NCI-H146 treated with DMSO at 0.1 percent for 48 hours (cell line): ENCODE measurements at regions not wholly inside any gene's neighbourhood (a gene's known extent, or its start where the extent isn't known, plus 50 kb on each side); places are given as distances from the start of the nearest gene placed in this dataset.

ENCODE experiments used
- DNase-seq: peaks from one replicate; lab custom pipeline; 2025; ENCODE audit not compliant: unreplicated experiment; lab: John Stamatoyannopoulos, UW

GRCh38 chr11:80414181-80415165 is 973.6 kb upstream of the TENM4 start:
- no peak for DNase-seq

- DNase-seq = no peak
Observed at GRCh38 chr11:80412604-80413003, 971.8 kb upstream of the TENM4 start.

- DNase-seq = no peak
Observed at GRCh38 chr11:80393210-80393609, 952.4 kb upstream of the TENM4 start.

- DNase-seq = no peak
Observed at GRCh38 chr11:80390505-80390904, 949.7 kb upstream of the TENM4 start.

GRCh38 chr11:80388536-80388935 is 947.7 kb upstream of the TENM4 start:
- no peak for DNase-seq

GRCh38 chr11:80388130-80388529 is 947.3 kb upstream of the TENM4 start:
- DNase-seq = no peak

GRCh38 chr11:80383655-80384054 is 942.8 kb upstream of the TENM4 start:
- no peak for DNase-seq

- DNase-seq = no peak
Observed at GRCh38 chr11:80379620-80380278, 938.9 kb upstream of the TENM4 start.

GRCh38 chr11:80371931-80372330 is 931.1 kb upstream of the TENM4 start:
- no peak for DNase-seq

- no peak for DNase-seq
Observed at GRCh38 chr11:80365980-80366379, 925.1 kb upstream of the TENM4 start.

- DNase-seq = no peak
Observed at GRCh38 chr11:80365076-80365725, 924.4 kb upstream of the TENM4 start.

GRCh38 chr11:80362563-80363340 is 921.9 kb upstream of the TENM4 start:
- no peak for DNase-seq

- DNase-seq = no peak
Observed at GRCh38 chr11:80355251-80355650, 914.4 kb upstream of the TENM4 start.

- no peak for DNase-seq
Observed at GRCh38 chr11:80350541-80350940, 909.7 kb upstream of the TENM4 start.

GRCh38 chr11:80349997-80350396 is 909.2 kb upstream of the TENM4 start:
- DNase-seq = no peak

GRCh38 chr11:80346353-80347059 is 905.7 kb upstream of the TENM4 start:
- no peak for DNase-seq

- DNase-seq = no peak
Observed at GRCh38 chr11:80343436-80343835, 902.6 kb upstream of the TENM4 start.

- DNase-seq = no peak
Observed at GRCh38 chr11:80338231-80338630, 897.4 kb upstream of the TENM4 start.

GRCh38 chr11:80331694-80332093 is 890.9 kb upstream of the TENM4 start:
- DNase-seq = no peak

GRCh38 chr11:80330264-80330663 is 889.4 kb upstream of the TENM4 start:
- no peak for DNase-seq
